Fibroblast of mammary gland (primary cell): ENCODE measurements at regions not wholly inside any gene's neighbourhood (a gene's known extent, or its start where the extent isn't known, plus 50 kb on each side); places are given as distances from the start of the nearest gene placed in this dataset.

Experiments used
- DNase-seq: peaks from one replicate; pipeline ENCODE4 v3.0.0-alpha.2; 2010; ENCODE audit warnings: low read depth
- H3K4me3 ChIP-seq: 2 replicates; pipeline ENCODE4 v1.5.1; 2011; ENCODE audit warnings: low read depth, mild to moderate bottlenecking, low read length, moderate library complexity; ENCODE audit not compliant: control insufficient read depth
- TF ChIP-seq, protein P1 (sequence below): conservative IDR thresholded peaks from 2 replicates; pipeline ENCODE4 v1.5.1; 2011; ENCODE audit warnings: low read depth, low read length, inconsistent platforms; ENCODE audit not compliant: control insufficient read depth, insufficient read depth

DNA sequence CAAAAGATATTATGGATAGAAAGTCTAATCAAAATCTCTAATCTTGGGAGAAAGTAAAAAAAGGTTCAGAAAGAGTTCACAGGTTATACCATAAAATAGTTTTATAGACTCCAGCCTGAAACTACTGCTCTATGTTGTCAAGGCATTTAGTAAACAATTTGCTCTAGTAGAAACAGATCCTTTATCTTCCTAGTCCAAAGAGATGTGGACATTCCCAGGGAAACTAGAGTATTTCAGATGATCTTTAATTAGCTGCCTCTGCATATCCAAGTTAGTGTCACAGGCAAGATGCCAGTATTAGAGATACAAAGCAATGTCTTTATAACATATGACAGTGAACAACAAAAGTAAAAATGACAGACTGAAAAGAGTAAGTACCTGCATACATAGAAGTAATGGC is 708.6 kb downstream of the CCDC85A start:
- no peak overlapping the region for H3K4me3 ChIP-seq
- no peak for DNase-seq
- TF ChIP-seq, protein P1, sequence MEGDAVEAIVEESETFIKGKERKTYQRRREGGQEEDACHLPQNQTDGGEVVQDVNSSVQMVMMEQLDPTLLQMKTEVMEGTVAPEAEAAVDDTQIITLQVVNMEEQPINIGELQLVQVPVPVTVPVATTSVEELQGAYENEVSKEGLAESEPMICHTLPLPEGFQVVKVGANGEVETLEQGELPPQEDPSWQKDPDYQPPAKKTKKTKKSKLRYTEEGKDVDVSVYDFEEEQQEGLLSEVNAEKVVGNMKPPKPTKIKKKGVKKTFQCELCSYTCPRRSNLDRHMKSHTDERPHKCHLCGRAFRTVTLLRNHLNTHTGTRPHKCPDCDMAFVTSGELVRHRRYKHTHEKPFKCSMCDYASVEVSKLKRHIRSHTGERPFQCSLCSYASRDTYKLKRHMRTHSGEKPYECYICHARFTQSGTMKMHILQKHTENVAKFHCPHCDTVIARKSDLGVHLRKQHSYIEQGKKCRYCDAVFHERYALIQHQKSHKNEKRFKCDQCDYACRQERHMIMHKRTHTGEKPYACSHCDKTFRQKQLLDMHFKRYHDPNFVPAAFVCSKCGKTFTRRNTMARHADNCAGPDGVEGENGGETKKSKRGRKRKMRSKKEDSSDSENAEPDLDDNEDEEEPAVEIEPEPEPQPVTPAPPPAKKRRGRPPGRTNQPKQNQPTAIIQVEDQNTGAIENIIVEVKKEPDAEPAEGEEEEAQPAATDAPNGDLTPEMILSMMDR: no peak

- DNase-seq: no peak
- TF ChIP-seq, protein P1: no peak
- H3K4me3 ChIP-seq: no peak overlapping the region
Observed at GRCh38 chr2:56898986-56899385, 715.2 kb downstream of the CCDC85A start.

DNA sequence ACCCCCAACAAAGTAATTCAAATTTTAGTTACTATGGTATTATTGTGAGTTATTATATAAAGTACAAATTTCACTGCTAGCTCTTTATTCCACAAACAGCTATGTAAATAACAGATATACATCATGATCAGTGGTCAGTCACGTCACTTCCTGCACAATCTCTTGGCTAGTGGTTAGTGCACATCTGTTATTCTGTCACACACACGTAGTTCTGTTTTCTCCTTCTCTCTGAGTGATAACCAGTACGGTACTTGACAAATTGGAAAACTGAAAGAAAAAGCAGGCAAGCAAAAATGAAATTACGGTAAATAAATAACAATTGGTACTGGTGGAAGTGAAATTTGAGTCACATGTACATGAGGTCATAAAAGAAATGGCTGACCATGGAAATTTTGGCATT is 728.7 kb downstream of the CCDC85A start:
- no peak for DNase-seq
- no peak overlapping the region for H3K4me3 ChIP-seq
- TF ChIP-seq, protein P1: no peak

DNA sequence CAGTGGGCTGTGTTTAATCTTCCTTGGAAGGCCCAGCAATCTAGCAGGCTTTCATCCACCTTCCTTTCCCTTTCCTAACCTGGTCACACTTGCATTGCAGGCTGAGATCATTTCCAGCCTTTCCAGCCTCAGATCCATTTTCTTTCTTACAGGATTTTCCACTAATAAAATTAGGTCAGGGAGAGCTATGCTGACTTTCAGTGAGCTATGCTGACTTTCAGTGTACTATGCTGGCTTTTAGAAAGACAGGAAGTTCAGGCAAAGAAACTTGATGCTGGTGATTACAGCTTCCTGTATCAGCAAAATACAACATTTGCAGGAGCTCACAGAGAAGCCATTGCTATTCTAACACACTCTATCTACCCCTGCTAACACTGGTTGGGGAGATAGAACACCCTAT is 735.0 kb downstream of the CCDC85A start:
- TF ChIP-seq, protein P1: no peak
- H3K4me3 ChIP-seq: no peak overlapping the region
- DNase-seq: no peak

- DNase-seq: no peak
- TF ChIP-seq, protein P1: no peak
- H3K4me3 ChIP-seq: no peak overlapping the region
Observed at GRCh38 chr2:56933976-56934375, 750.2 kb downstream of the CCDC85A start.

DNA sequence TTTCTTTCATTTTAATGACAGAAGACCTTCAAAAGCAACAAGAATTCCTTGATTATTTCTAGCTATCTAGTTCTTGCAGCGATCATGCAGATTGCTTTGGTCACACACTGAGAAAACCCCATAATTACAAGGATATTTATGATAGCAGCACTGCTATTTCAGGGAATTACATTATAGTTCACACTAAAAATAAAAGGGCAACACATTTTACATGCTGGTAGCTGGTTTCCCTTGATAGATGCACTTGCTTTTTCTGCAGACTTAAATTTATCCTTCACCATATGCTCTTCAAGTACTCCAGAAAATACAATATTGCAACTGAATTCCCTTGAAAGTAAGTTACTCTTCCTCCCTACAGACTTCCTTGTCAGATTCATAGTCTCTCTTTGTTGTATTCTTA is 751.1 kb downstream of the CCDC85A start:
- no peak overlapping the region for H3K4me3 ChIP-seq
- DNase-seq: no peak
- TF ChIP-seq, protein P1: no peak

DNA sequence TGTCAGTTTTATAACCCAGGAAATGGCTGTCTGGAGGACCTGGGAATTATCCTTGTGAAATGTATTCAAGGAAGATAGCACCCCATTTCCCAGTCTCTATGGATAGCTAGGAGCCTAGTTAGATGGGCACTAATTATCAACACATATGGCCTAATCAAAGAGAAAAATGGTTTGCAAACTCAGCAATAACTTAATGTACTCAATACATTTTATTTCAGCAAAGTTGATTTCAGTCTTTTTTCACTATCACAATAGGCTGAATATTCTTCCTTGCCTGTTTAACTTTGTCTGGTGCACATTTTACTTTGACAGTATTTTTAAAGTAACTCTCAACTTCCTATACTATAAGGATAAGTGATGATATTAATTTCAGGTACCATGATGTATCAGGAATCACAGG is 756.3 kb downstream of the CCDC85A start:
- TF ChIP-seq, protein P1: no peak
- H3K4me3 ChIP-seq: no peak overlapping the region
- no peak for DNase-seq
